HepG2 (cell line): ENCODE measurements at regions not wholly inside any gene's neighbourhood (a gene's known extent, or its start where the extent isn't known, plus 50 kb on each side); places are given as distances from the start of the nearest gene placed in this dataset.
A peak's percentile ranks its signal among the peaks of the same experiment; 100 is the strongest.

Source experiments
- ATAC-seq: fragments of 200-7000 bp; cut with Tn5 transposase; 3 replicates; pipeline ENCODE4 v1.9.1; 2020; ENCODE audit warnings: mild to moderate bottlenecking, moderate library complexity
- BruUV-seq: library from RNA; stranded (reverse); fragments of 400-500 nt; replicated peaks from 2 replicates; lab custom pipeline; 2021; lab: Mats Ljungman, UMichigan
- CTCF ChIA-PET: fragments of 300-600 bp; formaldehyde crosslinking; extraction: SDS; loops from one replicate; lab custom pipeline; 2021; ENCODE audit warnings: low total read pairs, inconsistent platforms, low intra/inter-chr PET ratio; lab: Yijun Ruan, JAX
- POLR2A ChIA-PET: fragments of 350-600 bp; sonication (Branson Sonifier 250); formaldehyde crosslinking; loops from one replicate; lab custom pipeline; 2020; ENCODE audit warnings: antibody characterized with exemption, inconsistent platforms; lab: Yijun Ruan, JAX
- DNase-seq: peaks from one replicate; pipeline ENCODE4 v3.0.0-alpha.2; 2015; ENCODE audit warnings: low spot score
- FAIRE-seq: peaks from 3 replicates; lab custom pipeline; 2011; peaks lifted over from hg19 to GRCh38; lab: Jason Lieb, UNC
- H2AFZ ChIP-seq: one replicate; pipeline ENCODE4 v1.6.1; 2011; ENCODE audit warnings: low read length, inconsistent platforms
- H3K27ac ChIP-seq: fragments of 300-600 bp; 3 replicates; pipeline ENCODE4 v1.8.0; 2011; ENCODE audit warnings: mixed run types, mild to moderate bottlenecking, mixed read lengths, low read length, inconsistent platforms; ENCODE audit not compliant: insufficient read depth; ENCODE audit errors: extremely low read length
- H3K27me3 ChIP-seq, 2 experiments: fragments of 200-600 bp in 1 of 2; 2 replicates in 1 of 2; 3 replicates in 1 of 2; pipeline versions ENCODE4 v1.6.0 to v1.8.0; 2011; ENCODE audit warnings: low read length in 2 of 2, mild to moderate bottlenecking in 2 of 2, moderate library complexity in 2 of 2, inconsistent platforms in 1 of 2; ENCODE audit not compliant: insufficient read depth in 2 of 2, control insufficient read depth in 1 of 2
- H3K36me3 ChIP-seq, 2 experiments: fragments of 200-600 bp in 1 of 2; replicated peaks in 1 of 2; 2 replicates in 1 of 2; 3 replicates in 1 of 2; pipeline versions ENCODE4 v1.5.1 to v1.8.0; 2011; ENCODE audit warnings: low read length in 2 of 2, inconsistent platforms in 1 of 2; ENCODE audit not compliant: insufficient read depth in 2 of 2, control insufficient read depth in 1 of 2
- H3K4me1 ChIP-seq: 2 replicates; pipeline ENCODE4 v1.5.1; 2012; ENCODE audit warnings: low read length, inconsistent platforms; ENCODE audit not compliant: insufficient read depth
- H3K4me2 ChIP-seq: 2 replicates; pipeline ENCODE4 v1.6.0; 2011; ENCODE audit warnings: low read depth, low read length, inconsistent platforms
- H3K4me3 ChIP-seq, 3 experiments: fragments of 200-600 bp in 1 of 3; sonication (generic), shearing (Covaris generic) in 1 of 3; replicated peaks in 1 of 3; 2 replicates each; pipeline ENCODE4 v1.5.1; 2011 to 2016; ENCODE audit warnings: low read length in 3 of 3, inconsistent platforms in 2 of 3, low read depth in 2 of 3, mild to moderate bottlenecking in 2 of 3, control low read depth in 1 of 3, mixed read lengths in 1 of 3; ENCODE audit not compliant: insufficient read depth in 1 of 3
- H3K79me2 ChIP-seq: one replicate; pipeline ENCODE4 v1.6.1; 2011; ENCODE audit warnings: low read length, inconsistent platforms; ENCODE audit not compliant: insufficient read depth
- H3K9ac ChIP-seq: 2 replicates; pipeline ENCODE4 v1.6.0; 2011; ENCODE audit warnings: mild to moderate bottlenecking, low read depth, low read length, inconsistent platforms; ENCODE audit not compliant: insufficient read depth
- H3K9me3 ChIP-seq: 2 replicates; pipeline ENCODE4 v1.5.1; 2012; ENCODE audit warnings: mild to moderate bottlenecking, low read length
- H4K20me1 ChIP-seq: 2 replicates; pipeline ENCODE4 v1.6.0; 2011; ENCODE audit warnings: inconsistent platforms, mild to moderate bottlenecking, low read length, moderate library complexity; ENCODE audit not compliant: insufficient read depth
- ARHGAP35 ChIP-seq: sonication (generic); formaldehyde crosslinking; IDR thresholded peaks from 2 replicates; pipeline ENCODE4 v1.9.0; 2022; ENCODE audit warnings: mild to moderate bottlenecking, inconsistent platforms, moderate library complexity, missing genetic modification reagents, borderline replicate concordance
- GMEB1 ChIP-seq: sonication (generic); formaldehyde crosslinking; IDR thresholded peaks from 2 replicates; pipeline ENCODE4 v1.5.1; 2020; ENCODE audit warnings: missing genetic modification reagents, mild to moderate bottlenecking, borderline replicate concordance
- JUNB ChIP-seq: sonication (generic); formaldehyde crosslinking; IDR thresholded peaks from 2 replicates; pipeline ENCODE4 v1.8.0; 2022; ENCODE audit warnings: missing genetic modification reagents, mild to moderate bottlenecking, borderline replicate concordance
- SPEN ChIP-seq: sonication (generic); formaldehyde crosslinking; IDR thresholded peaks from 2 replicates; pipeline ENCODE4 v1.5.1; 2020; ENCODE audit warnings: low read depth, mild to moderate bottlenecking, missing genetic modification reagents
- SRSF9 ChIP-seq: fragments of 200-400 bp; formaldehyde crosslinking; IDR thresholded peaks from 2 replicates; pipeline ENCODE4 v1.6.1; 2018; ENCODE audit warnings: borderline replicate concordance, mild to moderate bottlenecking, low read depth, low read length; ENCODE audit not compliant: insufficient read depth, poor library complexity, severe bottlenecking
- YEATS4 ChIP-seq: sonication (generic); formaldehyde crosslinking; IDR thresholded peaks from 2 replicates; pipeline ENCODE4 v1.4.0; 2020; ENCODE audit warnings: missing genetic modification reagents, borderline replicate concordance
- ZBTB7B ChIP-seq: sonication (generic); formaldehyde crosslinking; IDR thresholded peaks from 2 replicates; pipeline ENCODE4 v1.4.0; 2020; ENCODE audit warnings: missing genetic modification reagents
- ZNF232 ChIP-seq: sonication (generic); formaldehyde crosslinking; IDR thresholded peaks from 2 replicates; pipeline ENCODE4 v1.4.0; 2020; ENCODE audit warnings: missing genetic modification reagents, borderline replicate concordance
- WGBS: methylation state at CpG from one replicate; pipeline ENCODE4 v1.1.6; 2017; ENCODE audit warnings: low lambda C conversion rate; 5-methylcytosine and 5-hydroxymethylcytosine counted together
- in situ Hi-C: cut with HindIII; loops from 2 replicates; pipeline ENCODE4 v1.10.0; 2017; ENCODE audit warnings: low pct_unique_long_range_greater_than_20kb; ENCODE audit not compliant: extremely low pct_ligation_motif_present
- intact Hi-C: fragments of 100-400 bp; cut with micrococcal nuclease; formaldehyde crosslinking; loops from one replicate; pipeline ENCODE4 v1.10.0; 2022; ENCODE audit not compliant: unreplicated experiment
- TF ChIP-seq, protein P1 (sequence below): sonication (generic); formaldehyde crosslinking; IDR thresholded peaks from 2 replicates; pipeline ENCODE4 v1.4.0; 2020; ENCODE audit warnings: missing genetic modification reagents

GRCh38 chr17:71993363-71993762, 127.5 kb upstream of the SOX9 start:
- H3K9me3 ChIP-seq = no peaks in the 10 kb centered on the region
- H3K36me3 ChIP-seq = no peaks in the 10 kb centered on the region
- in situ Hi-C loops (no loop called here), intact Hi-C loops (no loop called here)
- 37% methylated on average over 8 of the region's 8 CpGs for WGBS
- FAIRE-seq (no peak), DNase-seq (no peak), ATAC-seq (no peak)
- no peaks in the 10 kb centered on the region for H3K4me1 ChIP-seq
- no TSS peak for BruUV-seq
- TF ChIP-seq JUNB (CRISPR knock-in tag) (0 out of 2 replicates have a peak, but pooled peaks have one; percentile 14), GMEB1 (CRISPR knock-in tag) (no peak)
- H3K79me2 ChIP-seq = no peaks in the 10 kb centered on the region
- no peak overlapping the region for H3K4me3 ChIP-seq
- H3K27ac ChIP-seq = no peak overlapping the region
- no peaks in the 10 kb centered on the region for H4K20me1 ChIP-seq
- POLR2A ChIA-PET = no interaction called here
- H3K4me2 ChIP-seq = no peak overlapping the region
- H3K27me3 ChIP-seq = no peaks in the 10 kb centered on the region; a peak in 1 of 5 replicates
- H2AFZ ChIP-seq = no peak overlapping the region
- CTCF ChIA-PET = no interaction called here
- no peak overlapping the region for H3K9ac ChIP-seq

- H3K27me3 ChIP-seq = no peaks in the 10 kb centered on the region; a peak in 1 of 5 replicates
- no peak overlapping the region for H3K4me2 ChIP-seq
- intact Hi-C loops = no loop called here
- no peaks in the 10 kb centered on the region for H4K20me1 ChIP-seq
- no peak overlapping the region for H3K27ac ChIP-seq
- H3K79me2 ChIP-seq = no peaks in the 10 kb centered on the region
- BruUV-seq = no TSS peak
- H3K4me1 ChIP-seq = no peaks in the 10 kb centered on the region
- H3K9ac ChIP-seq = no peak overlapping the region
- WGBS = 1% methylated on average over 2 of the region's 2 CpGs
- DNase-seq (no peak), FAIRE-seq (no peak), ATAC-seq (no peak)
- no peaks in the 10 kb centered on the region for H3K36me3 ChIP-seq
- POLR2A ChIA-PET = no interaction called here
- H3K9me3 ChIP-seq = no peaks in the 10 kb centered on the region
- no peak overlapping the region for H2AFZ ChIP-seq
- in situ Hi-C loops = no loop called here
- TF ChIP-seq SRSF9 = no peak
- TF ChIP-seq ZBTB7B = no peak
- TF ChIP-seq, protein P1, sequence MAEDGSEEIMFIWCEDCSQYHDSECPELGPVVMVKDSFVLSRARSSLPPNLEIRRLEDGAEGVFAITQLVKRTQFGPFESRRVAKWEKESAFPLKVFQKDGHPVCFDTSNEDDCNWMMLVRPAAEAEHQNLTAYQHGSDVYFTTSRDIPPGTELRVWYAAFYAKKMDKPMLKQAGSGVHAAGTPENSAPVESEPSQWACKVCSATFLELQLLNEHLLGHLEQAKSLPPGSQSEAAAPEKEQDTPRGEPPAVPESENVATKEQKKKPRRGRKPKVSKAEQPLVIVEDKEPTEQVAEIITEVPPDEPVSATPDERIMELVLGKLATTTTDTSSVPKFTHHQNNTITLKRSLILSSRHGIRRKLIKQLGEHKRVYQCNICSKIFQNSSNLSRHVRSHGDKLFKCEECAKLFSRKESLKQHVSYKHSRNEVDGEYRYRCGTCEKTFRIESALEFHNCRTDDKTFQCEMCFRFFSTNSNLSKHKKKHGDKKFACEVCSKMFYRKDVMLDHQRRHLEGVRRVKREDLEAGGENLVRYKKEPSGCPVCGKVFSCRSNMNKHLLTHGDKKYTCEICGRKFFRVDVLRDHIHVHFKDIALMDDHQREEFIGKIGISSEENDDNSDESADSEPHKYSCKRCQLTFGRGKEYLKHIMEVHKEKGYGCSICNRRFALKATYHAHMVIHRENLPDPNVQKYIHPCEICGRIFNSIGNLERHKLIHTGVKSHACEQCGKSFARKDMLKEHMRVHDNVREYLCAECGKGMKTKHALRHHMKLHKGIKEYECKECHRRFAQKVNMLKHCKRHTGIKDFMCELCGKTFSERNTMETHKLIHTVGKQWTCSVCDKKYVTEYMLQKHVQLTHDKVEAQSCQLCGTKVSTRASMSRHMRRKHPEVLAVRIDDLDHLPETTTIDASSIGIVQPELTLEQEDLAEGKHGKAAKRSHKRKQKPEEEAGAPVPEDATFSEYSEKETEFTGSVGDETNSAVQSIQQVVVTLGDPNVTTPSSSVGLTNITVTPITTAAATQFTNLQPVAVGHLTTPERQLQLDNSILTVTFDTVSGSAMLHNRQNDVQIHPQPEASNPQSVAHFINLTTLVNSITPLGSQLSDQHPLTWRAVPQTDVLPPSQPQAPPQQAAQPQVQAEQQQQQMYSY (CRISPR knock-in tag) = no peak
- no peak for TF ChIP-seq YEATS4 (CRISPR knock-in tag)
- no peak for TF ChIP-seq ARHGAP35 (CRISPR knock-in tag)
- no peak for TF ChIP-seq ZNF232 (CRISPR knock-in tag)
- TF ChIP-seq SPEN (CRISPR knock-in tag) = no peak
- H3K4me3 ChIP-seq = no peak overlapping the region
- CTCF ChIA-PET = no interaction called here
These were observed 125.2 kb upstream of the SOX9 start for GRCh38 chr17:71995590-71995989.
